ENCODE measurements at regions not wholly inside any gene's neighbourhood (a gene's known extent, or its start where the extent isn't known, plus 50 kb on each side); places are given as distances from the start of the nearest gene placed in this dataset.

GRCh38 chr10:94198324-94198723 lies 164.4 kb downstream of the NOC3L start:
- FAIRE-seq (no peak), DNase-seq (ENCODE audit: insufficient read length) (no peak)
- TF ChIP-seq POLR2A (IDR thresholded peaks at IDR 0.05; ENCODE audit: low read depth, low read length) (no peak), POLR2AphosphoS5 (IDR thresholded peaks at IDR 0.05; ENCODE audit: low read depth, low read length) (no peak), TAF1 (IDR thresholded peaks at IDR 0.05; ENCODE audit: borderline replicate concordance, low read depth, low read length) (no peak)

DNA sequence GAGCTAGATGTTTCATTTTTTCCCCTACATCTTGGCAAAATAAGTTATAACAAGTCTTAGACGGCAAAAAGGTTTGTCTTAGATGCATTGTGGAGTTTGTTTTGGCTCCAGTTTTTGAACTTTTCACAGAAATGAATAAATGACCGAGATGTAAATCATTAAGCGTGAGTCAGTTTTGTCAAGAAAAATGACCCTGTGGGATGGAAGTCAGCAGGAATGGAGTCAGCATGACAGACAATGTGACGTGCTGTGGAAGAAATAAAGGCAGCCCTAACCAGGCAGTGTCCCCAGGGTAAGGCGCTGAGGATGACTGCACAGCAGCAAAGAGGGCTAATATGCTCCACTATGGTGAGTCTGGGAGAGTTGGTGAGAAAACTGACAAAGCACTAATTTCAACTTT lies 163.2 kb downstream of the NOC3L start:
- FAIRE-seq (no peak), DNase-seq (ENCODE audit: insufficient read length) (no peak)
- TF ChIP-seq POLR2A (IDR thresholded peaks at IDR 0.05; ENCODE audit: low read depth, low read length) (no peak), TAF1 (IDR thresholded peaks at IDR 0.05; ENCODE audit: borderline replicate concordance, low read depth, low read length) (no peak), POLR2AphosphoS5 (IDR thresholded peaks at IDR 0.05; ENCODE audit: low read depth, low read length) (no peak)

GRCh38 chr10:94200146-94200837 lies 162.4 kb downstream of the NOC3L start:
- FAIRE-seq (no peak), DNase-seq (ENCODE audit: insufficient read length) (no peak)
- TF ChIP-seq TAF1 (IDR thresholded peaks at IDR 0.05; ENCODE audit: borderline replicate concordance, low read depth, low read length) (no peak), POLR2AphosphoS5 (IDR thresholded peaks at IDR 0.05; ENCODE audit: low read depth, low read length) (no peak), POLR2A (IDR thresholded peaks at IDR 0.05; ENCODE audit: low read depth, low read length) (no peak)

- TF ChIP-seq POLR2AphosphoS5 (IDR thresholded peaks at IDR 0.05; ENCODE audit: low read depth, low read length) (no peak), TAF1 (IDR thresholded peaks at IDR 0.05; ENCODE audit: borderline replicate concordance, low read depth, low read length) (no peak), POLR2A (IDR thresholded peaks at IDR 0.05; ENCODE audit: low read depth, low read length) (no peak)
- FAIRE-seq (no peak), DNase-seq (ENCODE audit: insufficient read length) (no peak)
Measured at GRCh38 chr10:94205396-94205831, 157.3 kb downstream of the NOC3L start.

GRCh38 chr10:94206176-94206575 lies 156.6 kb downstream of the NOC3L start:
- TF ChIP-seq TAF1 (IDR thresholded peaks at IDR 0.05; ENCODE audit: borderline replicate concordance, low read depth, low read length) (no peak), POLR2A (IDR thresholded peaks at IDR 0.05; ENCODE audit: low read depth, low read length) (no peak)
- DNase-seq (ENCODE audit: insufficient read length) (no peak), FAIRE-seq (no peak)

DNA sequence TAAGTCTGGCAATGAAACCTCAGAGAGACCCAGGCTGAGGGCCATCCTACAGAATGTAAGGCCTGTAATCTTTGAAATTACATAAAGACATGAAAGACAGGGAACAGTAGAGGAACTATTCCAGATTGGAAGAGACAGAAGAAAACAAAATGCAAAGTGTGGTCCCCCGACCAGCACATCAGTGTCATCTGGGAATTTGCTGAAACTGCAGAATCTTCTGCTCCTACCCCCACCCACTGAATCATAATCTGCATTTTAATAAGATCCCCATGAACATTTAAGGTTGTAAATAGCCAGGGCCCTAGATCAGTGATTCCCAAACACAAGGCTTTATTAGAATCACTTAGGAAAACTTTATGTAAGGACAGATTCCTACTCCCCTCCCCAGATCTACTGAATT lies 154.4 kb downstream of the NOC3L start:
- DNase-seq (ENCODE audit: insufficient read length): no peak
- TF ChIP-seq POLR2AphosphoS5 (IDR thresholded peaks at IDR 0.05; ENCODE audit: low read depth, low read length) (no peak), POLR2A (IDR thresholded peaks at IDR 0.05; ENCODE audit: low read depth, low read length) (no peak), TAF1 (IDR thresholded peaks at IDR 0.05; ENCODE audit: borderline replicate concordance, low read depth, low read length) (no peak)
- FAIRE-seq: no peak

DNA sequence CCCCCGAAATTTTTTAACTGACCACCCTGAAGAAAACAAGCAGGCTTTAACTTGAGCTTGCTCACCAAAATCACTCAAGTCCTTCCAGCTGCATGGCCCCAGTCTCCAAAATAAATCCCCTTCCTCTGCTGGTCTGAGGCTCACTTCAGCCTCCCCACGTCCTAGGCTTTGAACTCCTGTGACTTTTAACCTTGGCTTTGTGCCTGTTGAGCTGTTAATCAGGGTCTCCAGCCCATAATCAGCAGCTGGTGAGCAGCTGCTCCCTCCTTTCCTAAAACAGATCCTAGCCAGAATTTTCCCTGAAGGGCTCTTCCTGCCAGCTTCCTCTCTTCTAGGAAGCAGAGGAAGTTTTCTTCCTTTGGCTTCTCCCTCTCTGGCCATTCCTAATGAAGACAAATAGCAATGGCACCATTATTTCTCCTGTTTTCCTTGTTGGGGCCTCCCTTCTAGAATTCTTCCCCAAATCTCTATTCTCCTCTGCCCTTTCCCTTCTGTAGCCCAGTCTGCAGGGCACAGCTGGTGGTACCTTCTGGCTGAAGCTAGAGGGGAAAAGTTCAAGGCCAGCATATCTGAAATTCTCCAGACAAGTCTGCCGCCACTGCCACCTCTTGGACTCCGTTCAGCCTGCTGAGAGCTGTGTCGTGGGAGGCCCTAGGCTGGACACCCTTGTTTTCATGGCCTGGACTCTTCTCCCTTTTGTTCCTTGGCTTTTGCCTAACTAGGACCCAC lies 152.1 kb downstream of the NOC3L start:
- DNase-seq (ENCODE audit: insufficient read length) (no peak), FAIRE-seq (no peak)
- no peak for TF ChIP-seq TAF1 (IDR thresholded peaks at IDR 0.05; ENCODE audit: borderline replicate concordance, low read depth, low read length)
- TF ChIP-seq POLR2AphosphoS5 (IDR thresholded peaks at IDR 0.05; ENCODE audit: low read depth, low read length): no peak

GRCh38 chr10:94211169-94211510 lies 151.6 kb downstream of the NOC3L start:
- DNase-seq (ENCODE audit: insufficient read length) (no peak), FAIRE-seq (no peak)
- no peak for TF ChIP-seq POLR2AphosphoS5 (IDR thresholded peaks at IDR 0.05; ENCODE audit: low read depth, low read length)
- TF ChIP-seq TAF1 (IDR thresholded peaks at IDR 0.05; ENCODE audit: borderline replicate concordance, low read depth, low read length): no peak
- TF ChIP-seq POLR2A (IDR thresholded peaks at IDR 0.05; ENCODE audit: low read depth, low read length): no peak

DNA sequence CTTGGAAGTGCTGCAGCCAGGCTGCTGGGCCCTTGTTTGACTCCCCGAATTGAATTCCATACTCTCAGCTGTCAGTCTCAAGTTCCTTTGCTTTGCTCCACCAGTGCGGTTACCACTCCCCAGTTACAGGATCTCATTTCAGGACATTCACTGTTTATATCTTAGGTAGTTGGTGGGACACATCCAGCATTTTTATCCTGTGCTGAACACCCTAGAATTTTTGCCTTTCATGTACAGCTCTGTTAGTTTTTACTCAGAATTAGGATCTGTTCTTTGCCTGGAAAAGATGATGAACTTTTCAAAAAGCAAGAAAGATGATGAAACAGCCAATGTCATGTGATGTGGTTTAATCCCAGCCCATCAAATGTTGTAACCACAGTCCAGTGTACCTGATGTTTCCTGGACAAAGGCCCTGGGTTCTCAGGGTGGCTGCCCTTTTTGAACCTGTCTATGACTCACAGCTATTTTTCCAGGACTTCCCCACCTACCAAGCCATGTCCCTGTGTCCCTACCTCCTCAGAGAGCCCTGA lies 149.7 kb downstream of the NOC3L start:
- DNase-seq (ENCODE audit: insufficient read length): no peak
- FAIRE-seq: no peak
- TF ChIP-seq POLR2AphosphoS5 (IDR thresholded peaks at IDR 0.05; ENCODE audit: low read depth, low read length) (no peak), POLR2A (IDR thresholded peaks at IDR 0.05; ENCODE audit: low read depth, low read length) (no peak), TAF1 (IDR thresholded peaks at IDR 0.05; ENCODE audit: borderline replicate concordance, low read depth, low read length) (no peak)

DNA sequence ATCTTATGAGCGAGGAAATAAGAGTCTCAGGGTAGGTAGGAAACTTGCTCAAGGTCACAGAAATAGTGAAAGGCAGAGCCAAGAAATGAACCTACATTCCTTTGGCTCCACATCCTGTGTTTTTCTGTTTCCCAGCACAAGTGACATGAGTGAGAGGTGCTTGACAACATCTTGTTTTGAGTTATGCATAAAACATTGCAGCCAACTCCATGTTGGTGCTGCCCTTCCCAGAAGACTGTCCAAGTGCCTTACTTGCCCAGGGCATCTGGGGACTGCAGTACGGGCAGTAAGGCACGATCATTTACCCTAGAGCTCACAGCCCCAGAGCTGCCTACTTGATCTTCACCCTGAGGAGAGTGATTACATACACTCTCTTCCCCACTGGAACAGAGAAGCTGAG lies 148.8 kb downstream of the NOC3L start:
- FAIRE-seq (no peak), DNase-seq (ENCODE audit: insufficient read length) (no peak)
- TF ChIP-seq POLR2A (IDR thresholded peaks at IDR 0.05; ENCODE audit: low read depth, low read length) (no peak), POLR2AphosphoS5 (IDR thresholded peaks at IDR 0.05; ENCODE audit: low read depth, low read length) (no peak), TAF1 (IDR thresholded peaks at IDR 0.05; ENCODE audit: borderline replicate concordance, low read depth, low read length) (no peak)

DNA sequence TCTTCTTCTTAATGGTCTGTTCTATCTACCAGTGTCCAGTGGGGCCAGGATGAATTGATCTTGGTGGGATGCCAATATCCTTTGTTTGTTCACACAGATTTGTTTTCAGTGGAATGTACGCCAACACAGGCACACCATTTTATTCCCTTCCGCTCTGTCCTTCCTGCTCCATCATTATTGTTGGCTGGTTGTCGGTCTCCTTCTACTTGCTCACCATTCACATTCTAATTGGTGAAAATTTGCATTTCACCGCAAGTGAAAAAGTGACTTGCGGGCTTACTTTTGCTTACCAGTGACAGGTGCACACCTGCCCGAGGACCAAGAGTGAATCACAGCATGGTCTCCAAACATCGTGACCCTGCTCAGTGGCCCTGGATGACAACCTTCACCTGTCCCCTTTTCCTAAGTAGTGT lies 148.3 kb downstream of the NOC3L start:
- DNase-seq (ENCODE audit: insufficient read length): no peak
- no peak for TF ChIP-seq TAF1 (IDR thresholded peaks at IDR 0.05; ENCODE audit: borderline replicate concordance, low read depth, low read length)
- no peak for TF ChIP-seq POLR2AphosphoS5 (IDR thresholded peaks at IDR 0.05; ENCODE audit: low read depth, low read length)
- TF ChIP-seq POLR2A (IDR thresholded peaks at IDR 0.05; ENCODE audit: low read depth, low read length): no peak
- FAIRE-seq: no peak

DNA sequence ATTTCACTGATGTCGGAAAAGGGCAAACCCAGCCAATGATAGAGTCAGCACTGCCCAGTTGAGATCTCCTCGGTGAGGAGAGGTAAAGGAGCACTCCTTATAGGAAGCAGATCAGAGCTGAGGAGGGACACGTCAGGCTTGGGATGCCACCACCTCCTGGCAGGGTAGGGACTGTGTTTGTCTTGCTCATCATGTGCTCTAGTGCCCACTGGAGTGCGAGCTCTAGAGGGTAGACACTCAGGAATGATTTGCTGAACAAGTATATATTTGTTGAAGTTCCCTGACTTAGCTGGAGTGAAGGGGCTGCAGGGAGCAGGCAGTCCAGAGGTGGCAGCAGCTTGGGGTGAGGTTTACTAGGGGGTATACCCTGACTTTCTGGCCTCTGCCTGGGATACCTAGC lies 146.5 kb downstream of the NOC3L start:
- no peak for TF ChIP-seq POLR2A (IDR thresholded peaks at IDR 0.05; ENCODE audit: low read depth, low read length)
- TF ChIP-seq TAF1 (IDR thresholded peaks at IDR 0.05; ENCODE audit: borderline replicate concordance, low read depth, low read length): no peak
- FAIRE-seq (no peak), DNase-seq (ENCODE audit: insufficient read length) (no peak)
